ENCODE measurements at regions not wholly inside any gene's neighbourhood (a gene's known extent, or its start where the extent isn't known, plus 50 kb on each side); places are given as distances from the start of the nearest gene placed in this dataset.

- POLR2A ChIA-PET (ENCODE audit: low non-redundant PET), result no interaction called here
- TF ChIP-seq CTCF (conservative IDR thresholded peaks at IDR 0.05; ENCODE audit: low read depth), result no peak
- H3K27ac ChIP-seq, result no peak overlapping the region
- CTCF ChIA-PET, result no interaction called here
- DNase-seq (ENCODE audit: low spot score), result no peak
Measured at GRCh38 chr11:21912285-21912684, 280.6 kb upstream of the ANO5 start.

- ChIA-PET POLR2A (ENCODE audit: low non-redundant PET) (no interaction called here), CTCF (interaction anchor here (0.6 kb wide), 1 partner anchor 1310 kb away, joined by 3 read pairs; no protein-coding TSS in a partner anchor)
- no peak for TF ChIP-seq CTCF (conservative IDR thresholded peaks at IDR 0.05; ENCODE audit: low read depth)
- H3K27ac ChIP-seq, result no peak overlapping the region
- no peak for DNase-seq (ENCODE audit: low spot score)
Measured at GRCh38 chr11:21921151-21921550, 271.7 kb upstream of the ANO5 start.

GRCh38 chr11:21924262-21924661 is 268.6 kb upstream of the ANO5 start:
- TF ChIP-seq CTCF (conservative IDR thresholded peaks at IDR 0.05; ENCODE audit: low read depth), result no peak
- no peak for DNase-seq (ENCODE audit: low spot score)
- POLR2A ChIA-PET (ENCODE audit: low non-redundant PET), result no interaction called here
- CTCF ChIA-PET, result no interaction called here
- no peak overlapping the region for H3K27ac ChIP-seq

GRCh38 chr11:21927628-21928027 is 265.3 kb upstream of the ANO5 start:
- TF ChIP-seq CTCF (conservative IDR thresholded peaks at IDR 0.05; ENCODE audit: low read depth), result no peak
- ChIA-PET CTCF (no interaction called here), POLR2A (ENCODE audit: low non-redundant PET) (no interaction called here)
- H3K27ac ChIP-seq, result no peak overlapping the region
- no peak for DNase-seq (ENCODE audit: low spot score)

- DNase-seq (ENCODE audit: low spot score), result no peak
- CTCF ChIA-PET, result no interaction called here
- no peak for TF ChIP-seq CTCF (conservative IDR thresholded peaks at IDR 0.05; ENCODE audit: low read depth)
- POLR2A ChIA-PET (ENCODE audit: low non-redundant PET), result no interaction called here
- H3K27ac ChIP-seq, result no peak overlapping the region
Measured at GRCh38 chr11:21928847-21929246, 264.0 kb upstream of the ANO5 start.

GRCh38 chr11:21930408-21930807 is 262.5 kb upstream of the ANO5 start:
- TF ChIP-seq CTCF (conservative IDR thresholded peaks at IDR 0.05; ENCODE audit: low read depth), result no peak

More at GRCh38 chr11:21930408-21930807, 262.5 kb upstream of the ANO5 start:
- CTCF ChIA-PET, result no interaction called here
- POLR2A ChIA-PET (ENCODE audit: low non-redundant PET), result no interaction called here
- no peak for DNase-seq (ENCODE audit: low spot score)
- H3K27ac ChIP-seq, result no peak overlapping the region

Measured in RWPE1 (cell line).